NCI-H526 treated with DMSO at 0.1 percent for 48 hours (cell line): ENCODE measurements at regions not wholly inside any gene's neighbourhood (a gene's known extent, or its start where the extent isn't known, plus 50 kb on each side); places are given as distances from the start of the nearest gene placed in this dataset.
A peak's percentile ranks its signal among the peaks of the same experiment; 100 is the strongest.

ENCODE experiments used
- DNase-seq: peaks from one replicate; lab custom pipeline; 2025; lab: John Stamatoyannopoulos, UW

GRCh38 chr20:4095639-4096038, 53.0 kb upstream of the SMOX start:
- DNase-seq, result no peak

DNA sequence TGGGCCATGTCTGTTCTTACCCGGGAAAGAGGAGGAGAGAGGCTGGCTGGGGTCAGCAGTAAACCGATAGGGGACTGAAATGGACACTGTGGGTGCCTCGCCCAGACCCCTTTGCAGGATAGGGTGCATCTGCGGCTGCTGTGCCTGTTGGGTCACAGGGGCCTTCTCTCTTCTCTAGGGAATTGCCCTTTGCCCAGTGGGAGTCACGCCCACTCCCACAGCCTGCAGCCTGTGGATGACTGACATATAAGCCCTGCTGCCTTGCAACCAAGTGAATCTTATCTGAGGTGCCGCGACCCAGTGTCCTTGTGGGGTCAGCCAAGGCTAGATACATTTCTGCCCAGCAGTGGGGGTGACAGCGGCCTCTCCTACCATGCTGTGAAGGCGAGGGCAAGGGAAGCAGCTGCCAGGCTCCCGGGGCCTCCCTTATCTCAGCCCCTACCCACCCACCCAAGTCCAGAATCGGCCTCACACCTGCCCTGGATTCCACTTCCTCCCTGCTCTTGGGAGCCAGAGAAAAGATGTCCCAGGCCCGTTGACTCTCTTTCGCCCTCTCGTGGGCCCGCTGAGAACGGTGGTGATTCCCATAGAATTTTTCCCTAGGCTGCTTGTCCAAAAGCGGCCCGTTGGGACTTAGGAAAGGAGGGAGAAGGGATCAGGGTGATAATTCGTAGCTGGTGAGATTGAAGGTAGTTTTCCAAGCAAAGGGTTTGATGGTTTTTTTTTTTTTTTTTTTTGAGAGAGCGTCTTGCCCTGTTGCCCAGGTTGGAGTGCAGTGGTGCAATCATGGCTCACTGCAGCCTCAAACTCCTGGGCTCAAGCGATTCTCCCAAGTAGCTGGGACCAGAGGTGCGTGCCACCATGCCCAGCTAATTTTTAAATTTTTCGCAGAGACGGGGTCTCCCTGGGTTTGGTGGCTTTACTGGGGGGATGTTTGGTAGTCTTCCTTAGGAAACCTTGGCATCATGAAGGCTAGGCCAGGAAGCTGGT, 56.8 kb upstream of the SMOX start:
- DNase-seq, result peak; percentile 63

DNA sequence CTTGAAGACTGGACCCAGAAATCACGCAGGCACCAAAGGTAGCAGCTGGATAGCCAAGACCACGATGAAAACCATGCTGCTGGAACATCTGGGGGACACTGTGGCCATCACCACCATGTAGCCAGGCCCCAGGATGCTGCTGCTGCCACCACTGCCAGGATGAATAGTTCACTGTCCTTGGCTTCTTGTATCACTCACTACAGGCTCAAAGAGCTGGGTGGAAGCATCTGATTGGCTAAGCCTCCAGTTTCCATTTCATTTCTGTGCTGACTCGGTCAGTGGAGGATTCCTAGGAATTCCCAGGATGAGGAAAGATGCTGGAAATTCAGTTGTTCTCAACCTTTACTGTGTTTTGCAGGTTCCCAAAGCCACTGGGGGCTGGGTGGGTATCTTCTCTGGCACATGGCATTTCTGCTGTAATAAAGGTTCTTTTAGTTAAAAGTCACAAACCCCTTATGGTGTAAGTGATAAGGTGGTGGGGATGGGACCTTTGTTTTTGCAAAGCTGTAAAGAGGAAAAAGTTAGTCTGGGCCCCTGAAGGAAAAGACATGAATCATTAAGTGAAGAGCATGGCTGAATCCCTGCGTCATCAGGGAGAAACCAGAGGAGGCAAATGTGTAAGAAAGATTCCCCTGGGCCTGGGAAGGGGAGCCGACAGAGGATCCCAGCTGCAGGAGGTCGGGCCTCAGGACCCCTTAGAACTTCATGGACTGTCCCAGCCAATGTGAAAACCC, 57.7 kb upstream of the SMOX start:
- no peak for DNase-seq

- DNase-seq, result no peak
Measured at GRCh38 chr20:4089756-4090487, 58.7 kb upstream of the SMOX start.

GRCh38 chr20:4088766-4089165, 59.9 kb upstream of the SMOX start:
- DNase-seq, result no peak

DNA sequence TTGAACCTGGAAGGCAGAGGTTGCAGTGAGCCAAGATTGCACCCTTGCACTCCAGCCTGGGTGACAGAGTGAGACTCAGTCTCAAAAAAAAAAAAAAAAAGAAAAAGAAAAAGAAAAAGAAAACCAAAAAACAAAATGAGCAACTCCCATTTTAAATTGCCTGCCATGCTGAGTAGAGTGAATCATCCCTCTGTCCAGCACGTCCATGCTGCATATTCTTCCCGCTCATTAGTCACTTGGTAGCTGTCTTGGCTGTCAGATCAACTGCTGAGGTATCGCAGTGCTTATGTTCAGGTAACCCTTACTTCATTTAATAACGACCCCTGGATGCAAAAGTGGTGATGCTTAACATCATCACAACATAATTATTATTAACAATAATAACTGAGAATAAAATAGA, 60.7 kb upstream of the SMOX start:
- no peak for DNase-seq

- DNase-seq, result no peak
Measured at GRCh38 chr20:4086771-4087687, 61.6 kb upstream of the SMOX start.

GRCh38 chr20:4084721-4085120, 63.9 kb upstream of the SMOX start:
- no peak for DNase-seq

DNA sequence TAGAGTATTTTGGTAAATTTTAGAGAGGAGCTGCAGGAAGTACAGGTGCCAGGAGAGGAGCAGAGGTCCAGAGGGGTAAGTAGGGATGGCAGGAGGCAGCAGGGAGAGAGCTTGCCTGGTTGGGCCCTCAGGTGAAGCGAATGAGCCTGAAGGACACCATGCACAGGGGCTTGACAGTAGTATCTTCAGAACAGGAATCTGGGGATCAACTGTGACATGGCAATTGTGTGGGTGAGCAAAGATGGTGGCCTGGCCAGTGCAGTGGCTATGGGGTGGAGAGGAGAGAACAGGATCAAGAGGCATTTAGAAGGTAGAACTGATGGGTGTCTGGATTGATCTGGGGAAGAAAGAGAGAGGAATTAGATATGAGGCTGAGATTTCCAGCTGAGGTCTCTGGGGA, 64.5 kb upstream of the SMOX start:
- DNase-seq, result no peak

DNA sequence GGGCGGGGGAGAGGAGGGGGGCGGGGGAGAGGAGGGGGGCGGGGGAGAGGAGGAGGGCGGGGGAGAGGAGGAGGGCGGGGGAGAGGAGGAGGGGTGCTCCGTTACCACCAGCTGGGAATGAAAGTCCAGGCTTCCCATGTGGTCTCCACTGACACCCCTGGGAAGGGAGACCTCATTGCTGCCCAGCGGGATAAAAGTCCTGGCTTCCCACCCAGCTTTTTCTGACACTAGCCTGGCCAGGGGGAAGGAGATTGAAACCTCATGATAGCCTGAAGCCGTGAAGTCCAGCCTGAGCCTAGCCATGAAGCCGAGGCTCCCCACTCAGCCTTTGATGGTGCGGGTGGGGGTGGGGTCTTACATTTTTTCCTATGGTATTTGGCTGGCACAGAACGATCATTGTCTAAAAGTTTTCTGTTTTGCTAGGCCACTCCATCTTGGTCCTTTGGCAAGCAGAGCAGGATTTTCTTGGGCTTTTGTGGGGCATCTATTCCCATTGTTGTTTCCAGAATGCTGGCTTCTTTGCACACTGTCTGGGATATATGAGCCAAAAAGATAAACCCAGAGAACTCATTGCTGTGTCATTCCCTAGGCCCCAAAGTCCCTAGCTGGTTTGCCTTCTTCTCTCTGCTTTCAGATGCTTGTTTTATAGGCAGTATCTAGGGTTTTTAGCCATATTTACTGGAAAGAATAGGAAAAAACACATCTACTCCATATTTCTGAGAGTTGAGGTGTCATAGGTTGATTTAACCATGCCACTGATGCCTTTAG, 65.3 kb upstream of the SMOX start:
- DNase-seq, result no peak

DNA sequence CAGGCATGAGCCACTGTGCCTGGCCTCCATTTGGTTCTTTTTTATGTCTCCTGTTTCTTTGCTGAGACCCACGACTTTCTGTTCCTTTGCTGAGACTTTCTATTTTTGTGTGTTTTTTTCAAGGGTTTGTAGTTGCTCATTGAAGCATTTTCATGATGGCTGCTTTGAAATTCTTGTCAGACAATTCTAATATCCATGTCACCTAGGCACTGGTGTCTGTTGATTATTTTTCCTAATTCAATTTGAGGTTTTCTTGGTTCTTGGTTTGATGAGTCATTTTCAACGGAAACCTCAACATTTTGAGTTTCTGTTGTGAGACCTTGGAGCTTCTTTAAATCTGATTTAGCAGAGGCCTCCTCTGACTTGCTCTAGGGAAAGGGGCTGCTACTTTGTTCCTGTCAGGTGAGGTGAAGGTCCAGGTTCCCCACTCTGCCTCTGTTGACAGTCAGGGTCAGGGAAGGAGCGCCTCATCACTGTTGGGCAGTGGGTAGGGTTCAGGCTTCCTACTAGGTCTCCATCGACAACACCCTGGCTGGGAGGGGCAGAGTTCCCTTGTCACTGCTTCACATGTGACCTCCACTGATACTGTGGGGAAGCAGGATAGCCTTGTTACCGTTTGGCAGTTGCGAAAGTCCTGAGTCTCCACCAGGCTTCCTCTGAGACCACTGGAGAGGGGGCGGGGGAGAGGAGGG, 66.1 kb upstream of the SMOX start:
- no peak for DNase-seq

GRCh38 chr20:4081421-4081820, 66.1 kb upstream of the RNF24 start:
- no peak for DNase-seq

DNA sequence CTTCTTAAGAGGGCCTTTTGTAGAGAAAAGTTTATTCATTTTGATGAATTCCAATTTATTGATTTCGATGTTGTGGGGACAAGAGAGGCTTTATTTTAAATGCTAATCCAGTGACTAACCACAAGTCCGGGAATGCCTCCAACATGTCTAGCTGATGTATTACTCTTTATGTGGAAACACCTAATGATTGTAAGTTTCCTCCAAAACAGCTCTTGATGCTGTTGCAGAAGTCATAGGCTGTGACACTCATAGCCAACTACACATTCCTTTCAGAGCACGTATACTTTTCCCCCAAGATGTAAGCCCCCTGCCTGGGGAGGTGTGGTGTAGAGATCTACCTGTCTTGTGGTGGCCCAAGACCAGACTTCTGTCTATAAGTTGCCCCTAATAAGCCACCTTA, 61.3 kb upstream of the RNF24 start:
- no peak for DNase-seq

DNA sequence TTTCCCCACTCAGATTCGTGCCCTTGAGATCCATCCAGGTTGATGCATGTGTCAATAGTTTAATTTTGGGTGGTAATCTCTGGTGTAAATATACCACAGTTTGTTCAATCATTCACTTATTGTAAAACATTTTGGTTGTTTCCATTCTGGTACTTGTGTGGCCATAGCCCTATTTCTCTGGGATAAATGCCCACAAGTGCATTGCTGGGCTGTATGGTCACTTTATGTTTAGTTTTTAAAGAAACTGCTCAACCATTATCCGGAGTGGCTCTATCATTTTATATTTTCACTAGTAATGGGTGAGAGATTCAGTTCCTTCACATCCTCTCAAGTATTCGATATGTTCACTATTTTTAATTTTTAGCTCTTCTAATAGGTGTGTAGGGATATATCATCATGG, 60.7 kb upstream of the RNF24 start:
- no peak for DNase-seq

GRCh38 chr20:4074877-4075455, 59.6 kb upstream of the RNF24 start:
- DNase-seq, result no peak

GRCh38 chr20:4073852-4074741, 58.7 kb upstream of the RNF24 start:
- peak; percentile 85 for DNase-seq

DNA sequence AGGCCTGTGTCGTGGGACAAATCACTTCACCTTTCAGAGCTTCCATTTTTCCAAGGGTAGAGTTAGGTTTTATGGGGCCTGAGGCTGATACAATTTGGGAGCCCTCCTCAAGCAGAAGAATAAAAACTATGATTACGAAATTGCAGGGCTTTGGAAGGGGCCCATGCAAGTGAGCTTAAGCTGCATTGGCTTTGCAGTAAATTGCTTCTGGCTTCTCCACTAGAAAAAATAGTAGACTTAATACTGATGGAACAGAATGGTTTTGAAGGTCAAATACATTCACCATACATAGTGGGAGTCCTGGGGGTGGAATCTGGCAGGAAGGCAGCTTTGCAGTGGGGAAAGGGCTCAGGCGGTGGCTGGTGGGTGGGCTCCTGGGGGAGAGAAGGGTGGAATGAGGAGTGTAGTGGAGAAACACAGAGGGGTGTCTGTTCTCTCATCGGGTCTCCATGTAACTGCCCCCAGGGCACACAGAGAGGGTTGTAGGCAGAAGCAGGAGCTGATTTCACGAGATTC, 55.9 kb upstream of the RNF24 start:
- DNase-seq, result no peak
